GM23338 (cell line): ENCODE measurements at regions not wholly inside any gene's neighbourhood (a gene's known extent, or its start where the extent isn't known, plus 50 kb on each side); places are given as distances from the start of the nearest gene placed in this dataset.

ENCODE experiments used
- ATAC-seq: fragments of 200-7000 bp; cut with Tn5 transposase; 3 replicates; pipeline ENCODE4 v1.9.1; 2020
- DNase-seq: peaks from one replicate; pipeline ENCODE4 v3.0.0-alpha.2; 2015; ENCODE audit warnings: low spot score
- H2AFZ ChIP-seq: fragments of 200-600 bp; sonication (generic); 2 replicates; pipeline ENCODE4 v1.8.0; 2016; ENCODE audit warnings: antibody characterized with exemption, mild to moderate bottlenecking, moderate library complexity
- H3F3A ChIP-seq: fragments of 200-600 bp; sonication (generic); replicated peaks from 2 replicates; pipeline ENCODE4 v1.8.0; 2017; ENCODE audit warnings: antibody characterized with exemption, mixed run types, low read depth
- H3K27ac ChIP-seq: fragments of 200-600 bp; sonication (generic); 2 replicates; pipeline ENCODE4 v1.6.1; 2016; ENCODE audit warnings: low read depth
- H3K27me3 ChIP-seq: fragments of 200-600 bp; sonication (generic); 2 replicates; pipeline ENCODE4 v1.8.0; 2016; ENCODE audit warnings: mild to moderate bottlenecking, mixed run types, moderate library complexity; ENCODE audit not compliant: insufficient read depth
- H3K36me3 ChIP-seq: fragments of 200-600 bp; sonication (generic); 2 replicates; pipeline ENCODE4 v1.8.0; 2016; ENCODE audit warnings: mild to moderate bottlenecking; ENCODE audit not compliant: insufficient read depth
- H3K4me1 ChIP-seq: fragments of 200-600 bp; sonication (generic); 2 replicates; pipeline ENCODE4 v1.8.0; 2016; ENCODE audit warnings: mild to moderate bottlenecking, moderate library complexity; ENCODE audit not compliant: insufficient read depth
- H3K4me2 ChIP-seq: fragments of 200-600 bp; sonication (generic); 2 replicates; pipeline ENCODE4 v1.7.1; 2017; ENCODE audit warnings: mixed run types
- H3K4me3 ChIP-seq: fragments of 200-600 bp; sonication (generic); 2 replicates; pipeline ENCODE4 v1.6.1; 2016; ENCODE audit warnings: mixed run types
- H3K79me2 ChIP-seq: fragments of 200-600 bp; sonication (generic); replicated peaks from 2 replicates; pipeline ENCODE4 v1.8.0; 2017; ENCODE audit warnings: mild to moderate bottlenecking; ENCODE audit not compliant: insufficient read depth
- H3K9me2 ChIP-seq: fragments of 200-600 bp; sonication (generic); 2 replicates; pipeline ENCODE4 v1.8.0; 2017; ENCODE audit not compliant: insufficient read depth
- H4K20me1 ChIP-seq: fragments of 200-600 bp; sonication (generic); replicated peaks from 2 replicates; pipeline ENCODE4 v1.8.0; 2017; ENCODE audit warnings: mild to moderate bottlenecking; ENCODE audit not compliant: insufficient read depth
- H3K27ac Mint-ChIP-seq: 2 replicates; pipeline ENCODE4 v1.8.0; 2020; ENCODE audit warnings: inconsistent platforms, mild to moderate bottlenecking, moderate library complexity, mixed read lengths
- H3K27me3 Mint-ChIP-seq: 3 replicates; pipeline ENCODE4 v1.8.0; 2022; ENCODE audit warnings: low read depth, mild to moderate bottlenecking, moderate library complexity, mixed read lengths, inconsistent platforms; ENCODE audit not compliant: insufficient read depth, poor library complexity
- H3K36me3 Mint-ChIP-seq: 3 replicates; pipeline ENCODE4 v1.8.0; 2021; ENCODE audit warnings: low read depth, mild to moderate bottlenecking, inconsistent platforms, moderate library complexity, mixed read lengths
- H3K4me1 Mint-ChIP-seq: 3 replicates; pipeline ENCODE4 v1.8.0; 2020; ENCODE audit warnings: mild to moderate bottlenecking, inconsistent platforms, mixed read lengths
- H3K4me3 Mint-ChIP-seq: 3 replicates; pipeline ENCODE4 v1.8.0; 2021; ENCODE audit warnings: moderate library complexity, mild to moderate bottlenecking, inconsistent platforms, mixed read lengths
- H3K9me3 Mint-ChIP-seq: 3 replicates; pipeline ENCODE4 v1.8.0; 2020; ENCODE audit warnings: moderate library complexity, mild to moderate bottlenecking, inconsistent platforms, mixed read lengths
- CREB1 ChIP-seq: fragments of 250-450 bp; sonication (Bioruptor Pico); IDR thresholded peaks from 2 replicates; pipeline ENCODE4 v1.5.0; 2020; ENCODE audit warnings: low read depth, mild to moderate bottlenecking, moderate library complexity
- ETS1 ChIP-seq: IDR thresholded peaks from 2 replicates; pipeline ENCODE4 v1.6.1; 2016; ENCODE audit warnings: antibody characterized with exemption
- EZH2 ChIP-seq: fragments of 200-600 bp; sonication (generic); IDR thresholded peaks from one replicate; pipeline ENCODE4 v1.8.0; 2017; ENCODE audit warnings: antibody characterized with exemption, mild to moderate bottlenecking, low read depth; ENCODE audit not compliant: unreplicated experiment
- EZH2phosphoT487 ChIP-seq: fragments of 200-600 bp; sonication (generic); IDR thresholded peaks from one replicate; pipeline ENCODE4 v1.8.1; 2018; ENCODE audit warnings: antibody characterized with exemption; ENCODE audit not compliant: unreplicated experiment
- JUNB ChIP-seq: IDR thresholded peaks from one replicate; pipeline ENCODE4 v1.6.1; 2016; ENCODE audit warnings: antibody characterized with exemption; ENCODE audit not compliant: unreplicated experiment
- NANOG ChIP-seq: IDR thresholded peaks from 2 replicates; pipeline ENCODE4 v1.6.1; 2016; ENCODE audit warnings: antibody characterized with exemption, borderline replicate concordance
- POLR2AphosphoS5 ChIP-seq: IDR thresholded peaks from 2 replicates; pipeline ENCODE4 v1.6.1; 2016; ENCODE audit warnings: antibody characterized with exemption, low read depth
- REST ChIP-seq: IDR thresholded peaks from one replicate; pipeline ENCODE4 v1.6.1; 2018; ENCODE audit warnings: antibody characterized with exemption; ENCODE audit not compliant: unreplicated experiment
- STAT1 ChIP-seq: IDR thresholded peaks from one replicate; pipeline ENCODE4 v1.6.1; 2016; ENCODE audit warnings: antibody characterized with exemption; ENCODE audit not compliant: unreplicated experiment
- ZNF114 ChIP-seq: fragments of 250-450 bp; sonication (Bioruptor Pico); IDR thresholded peaks from 2 replicates; pipeline ENCODE4 v1.5.0; 2020; ENCODE audit warnings: mild to moderate bottlenecking, moderate library complexity
- ZNF331 ChIP-seq: fragments of 250-450 bp; sonication (Bioruptor Pico); IDR thresholded peaks from 2 replicates; pipeline ENCODE4 v1.5.0; 2020; ENCODE audit warnings: low read depth, mild to moderate bottlenecking, moderate library complexity
- ZNF462 ChIP-seq: fragments of 250-450 bp; sonication (Bioruptor Pico); IDR thresholded peaks from 2 replicates; pipeline ENCODE4 v1.5.0; 2020; ENCODE audit warnings: mild to moderate bottlenecking, moderate library complexity
- TF ChIP-seq, protein P1 (sequence below), 2 experiments: fragments of 200-600 bp in 1 of 2; sonication (generic) in 1 of 2; conservative IDR thresholded peaks; 2 replicates each; pipeline versions ENCODE4 v1.5.1 to v1.6.1; 2016 to 2017; ENCODE audit warnings: antibody characterized with exemption in 2 of 2, low read depth in 2 of 2, mild to moderate bottlenecking in 2 of 2, moderate library complexity in 1 of 2

- Histone ChIP-seq H4K20me1 (no peaks in the 10 kb centered on the region), H3K4me3 (no peak overlapping the region), H3K27ac (no peak overlapping the region), H3K9me2 (peaks cover 9% of the 10 kb centered on the region), H3K79me2 (no peaks in the 10 kb centered on the region), H3F3A (no peaks in the 10 kb centered on the region), H3K4me1 (no peaks in the 10 kb centered on the region), H3K4me2 (no peak overlapping the region), H3K27me3 (no peaks in the 10 kb centered on the region), H2AFZ (no peak overlapping the region), H3K36me3 (no peaks in the 10 kb centered on the region)
- H3K36me3 Mint-ChIP-seq: no peaks in the 10 kb centered on the region
- TF ChIP-seq NANOG: no peak
- TF ChIP-seq EZH2phosphoT487: no peak
- TF ChIP-seq POLR2AphosphoS5: no peak
- TF ChIP-seq REST: no peak
- no peak for TF ChIP-seq ZNF331
- TF ChIP-seq ETS1: no peak
- TF ChIP-seq STAT1: no peak
- TF ChIP-seq ZNF114 (CRISPR knock-in tag): no peak
- TF ChIP-seq JUNB: no peak
- no peak for TF ChIP-seq ZNF462 (CRISPR knock-in tag)
- no peak for TF ChIP-seq EZH2
- TF ChIP-seq, protein P1, sequence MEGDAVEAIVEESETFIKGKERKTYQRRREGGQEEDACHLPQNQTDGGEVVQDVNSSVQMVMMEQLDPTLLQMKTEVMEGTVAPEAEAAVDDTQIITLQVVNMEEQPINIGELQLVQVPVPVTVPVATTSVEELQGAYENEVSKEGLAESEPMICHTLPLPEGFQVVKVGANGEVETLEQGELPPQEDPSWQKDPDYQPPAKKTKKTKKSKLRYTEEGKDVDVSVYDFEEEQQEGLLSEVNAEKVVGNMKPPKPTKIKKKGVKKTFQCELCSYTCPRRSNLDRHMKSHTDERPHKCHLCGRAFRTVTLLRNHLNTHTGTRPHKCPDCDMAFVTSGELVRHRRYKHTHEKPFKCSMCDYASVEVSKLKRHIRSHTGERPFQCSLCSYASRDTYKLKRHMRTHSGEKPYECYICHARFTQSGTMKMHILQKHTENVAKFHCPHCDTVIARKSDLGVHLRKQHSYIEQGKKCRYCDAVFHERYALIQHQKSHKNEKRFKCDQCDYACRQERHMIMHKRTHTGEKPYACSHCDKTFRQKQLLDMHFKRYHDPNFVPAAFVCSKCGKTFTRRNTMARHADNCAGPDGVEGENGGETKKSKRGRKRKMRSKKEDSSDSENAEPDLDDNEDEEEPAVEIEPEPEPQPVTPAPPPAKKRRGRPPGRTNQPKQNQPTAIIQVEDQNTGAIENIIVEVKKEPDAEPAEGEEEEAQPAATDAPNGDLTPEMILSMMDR (conservative IDR thresholded peaks at IDR 0.05; ENCODE audit: low read depth in 2 of 2): no peak
- no peak for TF ChIP-seq CREB1
- peaks cover 2% of the 10 kb centered on the region for H3K27me3 Mint-ChIP-seq
- H3K9me3 Mint-ChIP-seq: no peaks in the 10 kb centered on the region
- no peak overlapping the region for H3K4me3 Mint-ChIP-seq
- ATAC-seq (no peak), DNase-seq (no peak)
- peaks cover 8% of the 10 kb centered on the region; the same call in 2 of the 3 replicates for H3K4me1 Mint-ChIP-seq
- no peak overlapping the region for H3K27ac Mint-ChIP-seq
Observed at GRCh38 chr12:13307143-13307816, 110.8 kb downstream of the EMP1 start.
